ENCODE measurements at regions not wholly inside any gene's neighbourhood (a gene's known extent, or its start where the extent isn't known, plus 50 kb on each side); places are given as distances from the start of the nearest gene placed in this dataset.
A peak's percentile ranks its signal among the peaks of the same experiment; 100 is the strongest.

- intact Hi-C loops (cut with DNase I): no loop called here
- no peaks in the 10 kb centered on the region for H3K36me3 ChIP-seq (replicated peaks in 1 of 2; ENCODE audit: insufficient read depth in 1 of 2, low read depth in 2 of 2)
- ATAC-seq (no peak), DNase-seq (no peak)
- no peaks in the 10 kb centered on the region for H3K4me1 ChIP-seq
- H3K27me3 ChIP-seq: no peaks in the 10 kb centered on the region
- no peak overlapping the region for H3K4me3 ChIP-seq
- TF ChIP-seq, protein P1, sequence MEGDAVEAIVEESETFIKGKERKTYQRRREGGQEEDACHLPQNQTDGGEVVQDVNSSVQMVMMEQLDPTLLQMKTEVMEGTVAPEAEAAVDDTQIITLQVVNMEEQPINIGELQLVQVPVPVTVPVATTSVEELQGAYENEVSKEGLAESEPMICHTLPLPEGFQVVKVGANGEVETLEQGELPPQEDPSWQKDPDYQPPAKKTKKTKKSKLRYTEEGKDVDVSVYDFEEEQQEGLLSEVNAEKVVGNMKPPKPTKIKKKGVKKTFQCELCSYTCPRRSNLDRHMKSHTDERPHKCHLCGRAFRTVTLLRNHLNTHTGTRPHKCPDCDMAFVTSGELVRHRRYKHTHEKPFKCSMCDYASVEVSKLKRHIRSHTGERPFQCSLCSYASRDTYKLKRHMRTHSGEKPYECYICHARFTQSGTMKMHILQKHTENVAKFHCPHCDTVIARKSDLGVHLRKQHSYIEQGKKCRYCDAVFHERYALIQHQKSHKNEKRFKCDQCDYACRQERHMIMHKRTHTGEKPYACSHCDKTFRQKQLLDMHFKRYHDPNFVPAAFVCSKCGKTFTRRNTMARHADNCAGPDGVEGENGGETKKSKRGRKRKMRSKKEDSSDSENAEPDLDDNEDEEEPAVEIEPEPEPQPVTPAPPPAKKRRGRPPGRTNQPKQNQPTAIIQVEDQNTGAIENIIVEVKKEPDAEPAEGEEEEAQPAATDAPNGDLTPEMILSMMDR (IDR thresholded peaks at IDR 0.05): no peak
- TF ChIP-seq POLR2A (IDR thresholded peaks at IDR 0.05): no peak
- no peak overlapping the region for H3K27ac ChIP-seq
- H3K9me3 ChIP-seq: no peaks in the 10 kb centered on the region
These were observed 82.4 kb upstream of the ZIC3 start for GRCh38 chrX:137483554-137483953.

DNA sequence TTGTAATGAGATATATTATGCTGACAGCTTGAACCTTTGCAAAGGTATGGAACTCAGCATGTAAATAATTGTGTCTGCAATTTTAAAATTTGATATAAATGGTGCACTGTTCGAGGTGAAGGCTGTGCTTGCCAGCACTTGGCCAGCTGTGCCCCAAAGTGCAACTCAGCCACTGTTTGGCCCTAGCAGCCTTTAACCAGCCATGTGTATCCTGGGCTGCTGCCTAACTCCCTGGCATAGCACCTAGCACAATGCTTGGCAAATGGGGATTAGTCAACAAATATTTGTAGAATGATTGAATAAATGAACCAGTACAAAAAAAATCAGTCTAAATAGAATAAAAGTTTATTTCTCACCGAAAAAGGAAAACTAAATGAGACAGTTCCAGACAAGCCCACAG, 83.8 kb upstream of the ZIC3 start:
- Histone ChIP-seq H3K4me3 (no peak overlapping the region), H3K9me3 (no peaks in the 10 kb centered on the region), H3K27ac (no peak overlapping the region), H3K36me3 (replicated peaks in 1 of 2; ENCODE audit: insufficient read depth in 1 of 2, low read depth in 2 of 2) (no peaks in the 10 kb centered on the region), H3K4me1 (no peaks in the 10 kb centered on the region), H3K27me3 (no peaks in the 10 kb centered on the region)
- intact Hi-C loops (cut with DNase I): no loop called here
- ATAC-seq: no peak
- 11 to 32% methylated on average over 2 of the region's 2 CpGs for WGBS, 2 donors
- no peak for TF ChIP-seq POLR2A (IDR thresholded peaks at IDR 0.05)
- TF ChIP-seq, protein P1 (IDR thresholded peaks at IDR 0.05): no peak
- DNase-seq: peak in 3 of 4 donors; percentile 17 to 37 (median 31)

GRCh38 chrX:137479386-137479785, 86.5 kb upstream of the ZIC3 start:
- ATAC-seq: no peak
- peak; percentile 8 to 53 (median 32) for DNase-seq

GRCh38 chrX:137441711-137442110, 124.2 kb upstream of the ZIC3 start:
- no peak for ATAC-seq
- no peaks in the 10 kb centered on the region for H3K4me1 ChIP-seq
- H3K4me3 ChIP-seq: no peak overlapping the region
- no peaks in the 10 kb centered on the region for H3K9me3 ChIP-seq
- DNase-seq: no peak
- no peak overlapping the region for H3K27ac ChIP-seq
- intact Hi-C loops (cut with DNase I): no loop called here
- H3K36me3 ChIP-seq (replicated peaks in 1 of 2; ENCODE audit: insufficient read depth in 1 of 2, low read depth in 2 of 2): no peaks in the 10 kb centered on the region
- H3K27me3 ChIP-seq: no peaks in the 10 kb centered on the region
- TF ChIP-seq, protein P1 (IDR thresholded peaks at IDR 0.05): no peak
- no peak for TF ChIP-seq POLR2A (IDR thresholded peaks at IDR 0.05)
- WGBS, 2 donors: 62% methylated on average over 16 of the region's 24 CpGs; no CpG with 5 or more reads in 1 of the 2 donors

More at GRCh38 chrX:137479386-137479785, 86.5 kb upstream of the ZIC3 start:
- TF ChIP-seq POLR2A (IDR thresholded peaks at IDR 0.05): no peak
- TF ChIP-seq, protein P1 (IDR thresholded peaks at IDR 0.05): no peak
- Histone ChIP-seq H3K9me3 (no peaks in the 10 kb centered on the region), H3K27me3 (no peaks in the 10 kb centered on the region), H3K4me3 (no peak overlapping the region), H3K36me3 (replicated peaks in 1 of 2; ENCODE audit: insufficient read depth in 1 of 2, low read depth in 2 of 2) (no peaks in the 10 kb centered on the region), H3K27ac (no peak overlapping the region), H3K4me1 (no peaks in the 10 kb centered on the region)
- 0% methylated on average over 2 of the region's 2 CpGs for WGBS, 2 donors
- intact Hi-C loops (cut with DNase I): no loop called here

DNA sequence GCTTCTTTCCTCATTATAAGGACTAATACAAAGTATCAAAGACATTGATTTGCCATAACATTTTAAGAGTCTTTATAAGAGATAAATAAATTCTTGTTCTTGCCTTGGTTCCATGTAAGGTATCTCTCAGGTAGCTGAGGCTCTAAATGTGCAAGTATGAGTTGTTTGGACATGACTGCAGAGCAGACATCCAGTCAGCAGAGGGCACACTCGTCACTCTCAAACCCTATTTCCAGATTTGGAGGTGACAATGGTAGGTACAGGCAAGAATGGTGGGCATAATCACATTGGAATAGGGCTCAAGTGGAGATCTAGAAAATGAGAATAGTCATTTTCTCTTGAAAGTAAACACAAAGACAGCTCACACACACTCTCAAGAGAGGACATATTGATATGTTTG, 133.3 kb upstream of the ZIC3 start:
- Histone ChIP-seq H3K4me3 (no peak overlapping the region), H3K4me1 (peaks cover 8% of the 10 kb centered on the region), H3K36me3 (replicated peaks in 1 of 2; ENCODE audit: insufficient read depth in 1 of 2, low read depth in 2 of 2) (no peaks in the 10 kb centered on the region), H3K27ac (no peak overlapping the region), H3K9me3 (no peaks in the 10 kb centered on the region), H3K27me3 (peaks cover 5 to 13% of the 10 kb centered on the region in 2 donors)
- WGBS, 2 donors: 0 to 8% methylated on average over 1 of the region's 1 CpG
- no peak for ATAC-seq
- intact Hi-C loops (cut with DNase I): no loop called here
- DNase-seq: peak in 2 of 4 donors; percentile 3 to 19
- TF ChIP-seq, protein P1 (IDR thresholded peaks at IDR 0.05): peak in 5 of 7 experiments; percentile 9 to 45 (median 36)
- no peak for TF ChIP-seq POLR2A (IDR thresholded peaks at IDR 0.05)
